Astrocyte of the cerebellum (primary cell): ENCODE measurements at regions not wholly inside any gene's neighbourhood (a gene's known extent, or its start where the extent isn't known, plus 50 kb on each side); places are given as distances from the start of the nearest gene placed in this dataset.

Experiments used
- DNase-seq: peaks from one replicate; pipeline ENCODE4 v3.0.0-alpha.2; 2011; ENCODE audit warnings: low read depth
- H3K4me3 ChIP-seq: 2 replicates; pipeline ENCODE4 v1.5.1; 2011; ENCODE audit warnings: mild to moderate bottlenecking, low read depth, low read length, moderate library complexity
- in situ Hi-C: cut with HindIII; loops from 2 replicates; pipeline ENCODE4 v1.10.0; 2017; ENCODE audit warnings: low sequenced_read_pairs
- TF ChIP-seq, protein P1 (sequence below): IDR thresholded peaks from 2 replicates; pipeline ENCODE4 v1.5.1; 2012; ENCODE audit warnings: low read length, low read depth, moderate library complexity, mild to moderate bottlenecking; ENCODE audit errors: missing control alignments

DNA sequence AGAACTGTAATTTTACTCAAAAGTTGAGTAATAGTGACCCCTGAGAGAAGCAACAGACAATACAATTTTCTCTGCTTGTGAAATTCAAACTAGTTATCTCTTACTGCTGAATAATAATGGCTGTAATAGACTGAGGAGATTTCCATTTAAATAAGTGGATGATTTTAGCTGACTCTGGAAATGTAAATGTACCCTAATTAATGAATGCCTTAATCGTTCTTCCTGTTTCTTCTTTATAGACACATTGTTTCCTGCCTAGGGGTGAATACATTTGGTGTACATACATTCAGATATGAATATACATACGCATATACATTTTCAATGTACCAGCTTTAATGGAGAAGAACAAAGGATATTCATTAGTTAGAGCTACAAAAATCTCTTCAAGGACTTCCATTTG is 611.9 kb downstream of the TFAP2B start:
- no peak for DNase-seq
- in situ Hi-C loops: no loop called here
- no peak overlapping the region for H3K4me3 ChIP-seq
- TF ChIP-seq, protein P1, sequence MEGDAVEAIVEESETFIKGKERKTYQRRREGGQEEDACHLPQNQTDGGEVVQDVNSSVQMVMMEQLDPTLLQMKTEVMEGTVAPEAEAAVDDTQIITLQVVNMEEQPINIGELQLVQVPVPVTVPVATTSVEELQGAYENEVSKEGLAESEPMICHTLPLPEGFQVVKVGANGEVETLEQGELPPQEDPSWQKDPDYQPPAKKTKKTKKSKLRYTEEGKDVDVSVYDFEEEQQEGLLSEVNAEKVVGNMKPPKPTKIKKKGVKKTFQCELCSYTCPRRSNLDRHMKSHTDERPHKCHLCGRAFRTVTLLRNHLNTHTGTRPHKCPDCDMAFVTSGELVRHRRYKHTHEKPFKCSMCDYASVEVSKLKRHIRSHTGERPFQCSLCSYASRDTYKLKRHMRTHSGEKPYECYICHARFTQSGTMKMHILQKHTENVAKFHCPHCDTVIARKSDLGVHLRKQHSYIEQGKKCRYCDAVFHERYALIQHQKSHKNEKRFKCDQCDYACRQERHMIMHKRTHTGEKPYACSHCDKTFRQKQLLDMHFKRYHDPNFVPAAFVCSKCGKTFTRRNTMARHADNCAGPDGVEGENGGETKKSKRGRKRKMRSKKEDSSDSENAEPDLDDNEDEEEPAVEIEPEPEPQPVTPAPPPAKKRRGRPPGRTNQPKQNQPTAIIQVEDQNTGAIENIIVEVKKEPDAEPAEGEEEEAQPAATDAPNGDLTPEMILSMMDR: no peak

DNA sequence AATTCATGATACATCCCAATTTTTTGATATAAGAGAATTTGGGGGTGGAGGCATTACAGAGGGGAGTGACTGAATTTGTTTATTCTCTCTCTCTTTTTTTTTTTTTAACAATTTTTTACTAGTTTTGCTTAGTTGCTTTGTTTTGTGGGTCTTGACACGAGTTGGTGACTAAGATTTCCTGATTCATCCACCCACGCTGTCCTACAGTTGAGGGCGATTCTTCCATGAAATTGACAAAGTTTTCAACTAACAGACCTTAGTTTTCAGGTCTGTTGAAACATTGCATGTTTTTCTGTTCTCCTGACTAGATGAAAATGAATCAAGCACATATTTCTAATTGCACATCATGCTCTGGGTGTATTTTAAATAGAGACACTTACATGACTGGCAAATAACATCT is 613.8 kb downstream of the TFAP2B start:
- DNase-seq: no peak
- in situ Hi-C loops: no loop called here
- H3K4me3 ChIP-seq: no peak overlapping the region
- TF ChIP-seq, protein P1: no peak

DNA sequence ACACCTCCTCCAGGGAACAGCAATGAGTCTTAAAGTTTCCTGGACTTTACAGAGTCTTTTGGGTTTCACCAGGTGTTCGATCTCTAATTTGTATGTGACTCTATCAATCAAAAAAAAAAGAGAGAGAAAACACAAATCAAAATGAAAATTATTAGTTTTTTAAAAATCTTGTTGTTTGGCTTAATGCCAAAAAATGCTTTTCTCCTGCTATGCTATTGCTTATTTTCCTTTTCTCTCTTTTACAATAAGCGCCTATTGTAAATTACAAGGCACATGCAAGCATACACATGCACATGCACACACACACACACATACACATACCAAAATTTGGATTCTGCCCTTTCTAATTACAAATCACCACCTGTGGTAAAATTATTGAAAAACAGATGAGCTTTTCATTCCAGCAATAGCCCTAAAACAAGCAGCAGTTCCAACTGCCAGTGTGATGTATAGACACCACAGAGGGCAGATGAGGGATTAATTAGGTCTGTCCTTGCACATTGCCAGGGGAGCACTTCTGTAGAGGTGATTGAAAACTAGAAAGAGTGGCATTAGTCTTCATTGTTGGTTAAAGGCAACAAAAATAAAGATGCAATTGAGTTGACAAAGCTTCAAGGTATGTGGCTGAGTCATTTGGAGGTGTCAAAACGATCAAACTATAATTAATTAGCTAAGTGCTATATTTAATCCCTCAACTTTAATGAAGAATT is 631.7 kb downstream of the TFAP2B start:
- in situ Hi-C loops: no loop called here
- TF ChIP-seq, protein P1: no peak
- DNase-seq: no peak

DNA sequence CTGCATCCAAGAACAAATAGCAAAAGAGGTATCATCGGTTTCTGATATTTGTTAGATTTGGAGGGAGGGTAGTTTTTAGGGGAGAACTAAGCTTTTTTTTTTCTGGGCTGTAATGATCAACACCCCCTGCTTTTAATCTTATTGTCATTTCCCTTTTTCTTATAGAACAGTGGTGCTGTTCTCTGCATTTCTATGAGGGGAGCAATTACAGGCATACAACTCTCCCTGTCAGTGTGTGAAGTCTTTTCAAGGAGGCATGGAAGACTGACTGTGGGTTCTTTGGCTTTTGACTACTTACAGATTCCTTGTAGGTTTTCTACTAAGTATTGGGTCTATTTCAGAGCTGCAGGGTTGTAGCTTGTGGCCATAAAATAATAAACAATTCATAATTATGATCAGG is 632.3 kb downstream of the TFAP2B start:
- TF ChIP-seq, protein P1: no peak
- H3K4me3 ChIP-seq: no peak overlapping the region
- in situ Hi-C loops: no loop called here
- no peak for DNase-seq

More for the DNA sequence above, 631.7 kb downstream of the TFAP2B start:
- H3K4me3 ChIP-seq: no peak overlapping the region

DNA sequence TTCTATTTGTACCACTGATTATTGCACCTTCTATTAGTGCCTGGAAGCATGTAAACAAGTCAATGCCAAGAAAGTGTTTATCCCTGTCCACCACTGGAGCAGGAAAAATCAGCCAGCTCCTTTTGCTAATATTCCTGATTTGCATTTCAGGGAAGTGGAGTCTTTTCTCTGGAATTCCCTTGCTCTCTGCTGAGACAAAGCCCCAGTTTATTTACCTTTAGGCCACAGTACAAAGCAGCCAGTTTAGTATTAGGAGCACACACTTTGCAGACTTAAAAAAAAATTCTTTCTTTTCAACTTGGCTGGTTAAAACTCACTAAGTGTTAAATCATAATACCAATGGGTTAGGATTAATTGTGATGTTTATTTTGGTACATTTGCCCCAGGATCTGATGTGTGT is 631.1 kb downstream of the PKHD1 start:
- in situ Hi-C loops: no loop called here
- TF ChIP-seq, protein P1: no peak
- no peak overlapping the region for H3K4me3 ChIP-seq
- no peak for DNase-seq

DNA sequence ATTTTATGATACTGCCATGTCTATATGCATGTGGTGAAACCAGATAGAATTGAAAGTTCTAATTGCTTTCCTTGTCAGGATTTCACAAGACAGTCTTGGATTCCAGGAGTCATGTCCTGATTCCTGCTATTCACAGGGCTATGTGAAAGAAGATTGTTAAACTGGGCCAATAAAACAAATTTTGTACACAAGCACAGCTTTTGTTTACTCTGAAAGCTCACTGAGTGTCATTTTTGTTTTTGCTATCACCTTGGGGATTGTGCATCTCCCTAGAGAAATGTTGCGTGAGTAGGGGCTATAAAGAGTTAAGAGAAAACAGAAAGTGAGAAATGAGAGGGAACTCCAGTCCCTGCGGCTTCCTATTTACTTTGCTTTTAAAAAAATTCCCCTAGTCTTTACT is 627.5 kb downstream of the PKHD1 start:
- TF ChIP-seq, protein P1: no peak
- DNase-seq: no peak
- no peak overlapping the region for H3K4me3 ChIP-seq
- in situ Hi-C loops: no loop called here
